ENCODE measurements at regions not wholly inside any gene's neighbourhood (a gene's known extent, or its start where the extent isn't known, plus 50 kb on each side); places are given as distances from the start of the nearest gene placed in this dataset.

- intact Hi-C loops (cut with micrococcal nuclease), result no loop called here
Observed at GRCh38 chr7:69162931-69163670, 435.2 kb upstream of the AUTS2 start.

GRCh38 chr7:69166979-69167516 is 431.2 kb upstream of the AUTS2 start:
- intact Hi-C loops (cut with micrococcal nuclease), result no loop called here

- intact Hi-C loops (cut with micrococcal nuclease), result no loop called here
Observed at GRCh38 chr7:69169386-69169785, 428.9 kb upstream of the AUTS2 start.

- intact Hi-C loops (cut with micrococcal nuclease), result no loop called here
Observed at GRCh38 chr7:69172357-69173077, 425.8 kb upstream of the AUTS2 start.

GRCh38 chr7:69173341-69173740 is 424.9 kb upstream of the AUTS2 start:
- intact Hi-C loops (cut with micrococcal nuclease), result no loop called here

GRCh38 chr7:69173846-69174245 is 424.4 kb upstream of the AUTS2 start:
- intact Hi-C loops (cut with micrococcal nuclease), result no loop called here

GRCh38 chr7:69176841-69177240 is 421.4 kb upstream of the AUTS2 start:
- intact Hi-C loops (cut with micrococcal nuclease), result no loop called here

GRCh38 chr7:69177461-69177861 is 420.8 kb upstream of the AUTS2 start:
- intact Hi-C loops (cut with micrococcal nuclease), result no loop called here

- intact Hi-C loops (cut with micrococcal nuclease), result no loop called here
Observed at GRCh38 chr7:69177941-69178494, 420.3 kb upstream of the AUTS2 start.

- intact Hi-C loops (cut with micrococcal nuclease), result no loop called here
Observed at GRCh38 chr7:69180662-69181061, 417.6 kb upstream of the AUTS2 start.

- intact Hi-C loops (cut with micrococcal nuclease), result no loop called here
Observed at GRCh38 chr7:69182596-69183467, 415.4 kb upstream of the AUTS2 start.

GRCh38 chr7:69184339-69184738 is 413.9 kb upstream of the AUTS2 start:
- intact Hi-C loops (cut with micrococcal nuclease), result no loop called here

GRCh38 chr7:69185170-69185569 is 413.1 kb upstream of the AUTS2 start:
- intact Hi-C loops (cut with micrococcal nuclease), result no loop called here

- intact Hi-C loops (cut with micrococcal nuclease), result no loop called here
Observed at GRCh38 chr7:69186974-69187373, 411.3 kb upstream of the AUTS2 start.

GRCh38 chr7:69187824-69188333 is 410.4 kb upstream of the AUTS2 start:
- intact Hi-C loops (cut with micrococcal nuclease), result no loop called here

GRCh38 chr7:69189406-69189805 is 408.9 kb upstream of the AUTS2 start:
- intact Hi-C loops (cut with micrococcal nuclease), result no loop called here

GRCh38 chr7:69190025-69190424 is 408.2 kb upstream of the AUTS2 start:
- intact Hi-C loops (cut with micrococcal nuclease), result no loop called here

- intact Hi-C loops (cut with micrococcal nuclease), result no loop called here
Observed at GRCh38 chr7:69190763-69191162, 407.5 kb upstream of the AUTS2 start.

GRCh38 chr7:69192134-69192533 is 406.1 kb upstream of the AUTS2 start:
- intact Hi-C loops (cut with micrococcal nuclease), result no loop called here

GRCh38 chr7:69193061-69193460 is 405.2 kb upstream of the AUTS2 start:
- intact Hi-C loops (cut with micrococcal nuclease), result no loop called here

GRCh38 chr7:69196593-69196992 is 401.7 kb upstream of the AUTS2 start:
- intact Hi-C loops (cut with micrococcal nuclease), result no loop called here

Measured in T-helper 2 cell treated with Interferon-gamma antibody and Interleukin-4, amounts not matched to agents 100 ng/mL and 5 ng/mL, for 36 hours (primary cell).